SK-N-SH (cell line): ENCODE measurements at regions not wholly inside any gene's neighbourhood (a gene's known extent, or its start where the extent isn't known, plus 50 kb on each side); places are given as distances from the start of the nearest gene placed in this dataset.

Source experiments
- CTCF ChIA-PET: fragments of 300-600, 350-600 bp; formaldehyde crosslinking; extraction: SDS; loops from one replicate; lab custom pipeline; 2021; lab: Yijun Ruan, JAX
- POLR2A ChIA-PET: fragments of 350-600 bp; sonication (Branson Sonifier 250); formaldehyde crosslinking; extraction: SDS; loops from one replicate; lab custom pipeline; 2020; ENCODE audit warnings: antibody characterized with exemption, inconsistent platforms; lab: Yijun Ruan, JAX
- DNase-seq: peaks from one replicate; pipeline ENCODE4 v3.0.0; 2012
- H2AFZ ChIP-seq: fragments of 200-600 bp; sonication (generic); 2 replicates; pipeline ENCODE4 v1.8.1; 2016; ENCODE audit warnings: antibody characterized with exemption, mild to moderate bottlenecking, low read depth
- H3F3A ChIP-seq: fragments of 200-600 bp; sonication (generic); replicated peaks from 2 replicates; pipeline ENCODE3; 2016; ENCODE audit warnings: antibody characterized with exemption, mild to moderate bottlenecking; ENCODE audit not compliant: insufficient read depth
- H3K27ac ChIP-seq, 2 experiments: fragments of 200-500 bp in 1 of 2; fragments of 200-600 bp in 1 of 2; sonication (Bioruptor generic) in 1 of 2; sonication (generic), shearing (Covaris generic) in 1 of 2; 2 replicates each; pipeline versions ENCODE4 v1.5.1 to v1.6.1; 2014 to 2016; ENCODE audit warnings: low read depth in 2 of 2, inconsistent platforms in 1 of 2, low read length in 1 of 2, mild to moderate bottlenecking in 1 of 2, mixed read lengths in 1 of 2
- H3K27me3 ChIP-seq: fragments of 200-600 bp; sonication (generic), shearing (Covaris generic); 2 replicates; pipeline ENCODE4 v1.6.1; 2016; ENCODE audit warnings: mixed run types; ENCODE audit not compliant: insufficient read depth
- H3K36me3 ChIP-seq, 2 experiments: fragments of 200-500 bp in 1 of 2; fragments of 200-600 bp in 1 of 2; sonication (Bioruptor generic) in 1 of 2; sonication (generic) in 1 of 2; replicated peaks in 1 of 2; 2 replicates each; pipeline versions ENCODE3 to v1.5.1; 2014 to 2016; ENCODE audit warnings: low read length in 1 of 2, mild to moderate bottlenecking in 1 of 2; ENCODE audit not compliant: insufficient read depth in 2 of 2, control insufficient read depth in 1 of 2
- H3K4me1 ChIP-seq, 2 experiments: fragments of 200-500 bp in 1 of 2; fragments of 200-600 bp in 1 of 2; sonication (Bioruptor generic) in 1 of 2; sonication (generic), shearing (Covaris generic) in 1 of 2; 2 replicates each; pipeline versions ENCODE4 v1.5.1 to v1.6.1; 2014 to 2016; ENCODE audit warnings: low read depth in 1 of 2, low read length in 1 of 2, mixed run types in 1 of 2; ENCODE audit not compliant: insufficient read depth in 2 of 2, control insufficient read depth in 1 of 2
- H3K4me2 ChIP-seq: fragments of 200-600 bp; sonication (generic), shearing (Covaris generic); 2 replicates; pipeline ENCODE4 v1.6.1; 2017; ENCODE audit warnings: mixed run types
- H3K4me3 ChIP-seq, 2 experiments: fragments of 200-500 bp in 1 of 2; fragments of 200-600 bp in 1 of 2; sonication (Bioruptor generic) in 1 of 2; sonication (generic), shearing (Covaris generic) in 1 of 2; 2 replicates each; pipeline versions ENCODE4 v1.5.1 to v1.8.1; 2014 to 2016; ENCODE audit warnings: low read depth in 2 of 2, inconsistent platforms in 1 of 2, low read length in 1 of 2, mild to moderate bottlenecking in 1 of 2, mixed read lengths in 1 of 2, moderate library complexity in 1 of 2
- H3K79me2 ChIP-seq: fragments of 200-600 bp; sonication (generic); 2 replicates; pipeline ENCODE4 v1.8.1; 2017; ENCODE audit warnings: mild to moderate bottlenecking; ENCODE audit not compliant: insufficient read depth
- H3K9ac ChIP-seq: fragments of 200-600 bp; sonication (generic); 2 replicates; pipeline ENCODE4 v1.6.1; 2017; ENCODE audit warnings: mixed run types
- H3K9me2 ChIP-seq: fragments of 200-600 bp; sonication (generic); 2 replicates; pipeline ENCODE4 v1.6.1; 2017; ENCODE audit warnings: mixed run types
- H3K9me3 ChIP-seq: fragments of 200-600 bp; sonication (generic); 2 replicates; pipeline ENCODE4 v1.6.1; 2017; ENCODE audit warnings: mixed run types, mild to moderate bottlenecking, moderate library complexity
- H4K20me1 ChIP-seq: fragments of 200-600 bp; sonication (generic); 2 replicates; pipeline ENCODE4 v1.6.1; 2017; ENCODE audit warnings: mild to moderate bottlenecking, mixed run types; ENCODE audit not compliant: insufficient read depth
- CHD2 ChIP-seq: fragments of 150-350 bp; IDR thresholded peaks from 2 replicates; pipeline ENCODE4 v1.6.1; 2018; ENCODE audit warnings: low read length; ENCODE audit not compliant: partially characterized antibody
- CTCF ChIP-seq: fragments of 200-600 bp; sonication (generic); IDR thresholded peaks from 2 replicates; pipeline ENCODE4 v1.6.1; 2017; ENCODE audit warnings: antibody characterized with exemption, mild to moderate bottlenecking, moderate library complexity
- ELF1 ChIP-seq: IDR thresholded peaks from 2 replicates; pipeline ENCODE4 v1.4.0; 2012
- FOSL2 ChIP-seq: IDR thresholded peaks from 2 replicates; pipeline ENCODE4 v1.4.0; 2012; ENCODE audit warnings: low read depth, mild to moderate bottlenecking, moderate library complexity, borderline replicate concordance
- MAX ChIP-seq: IDR thresholded peaks from 2 replicates; pipeline ENCODE4 v1.4.0; 2012; ENCODE audit warnings: low read depth
- RCOR1 ChIP-seq: fragments of 150-350 bp; IDR thresholded peaks from 2 replicates; pipeline ENCODE4 v1.6.1; 2017; ENCODE audit warnings: antibody characterized with exemption, low read length
- REST ChIP-seq: IDR thresholded peaks from 2 replicates; pipeline ENCODE4 v1.6.1; 2012; ENCODE audit warnings: mild to moderate bottlenecking, low read depth, low read length, moderate library complexity
- SIN3A ChIP-seq: IDR thresholded peaks from 2 replicates; pipeline ENCODE4 v1.6.1; 2012; ENCODE audit warnings: low read depth, mild to moderate bottlenecking, low read length, moderate library complexity, borderline replicate concordance
- TCF12 ChIP-seq: IDR thresholded peaks from 2 replicates; pipeline ENCODE4 v1.4.0; 2012
- TEAD4 ChIP-seq: IDR thresholded peaks from 2 replicates; pipeline ENCODE4 v1.4.0; 2012; ENCODE audit warnings: mild to moderate bottlenecking, borderline replicate concordance; ENCODE audit not compliant: insufficient read depth
- USF2 ChIP-seq: fragments of 150-350 bp; IDR thresholded peaks from 2 replicates; pipeline ENCODE4 v1.6.1; 2017; ENCODE audit warnings: antibody characterized with exemption, low read length, low read depth, borderline replicate concordance
- YY1 ChIP-seq: IDR thresholded peaks from 2 replicates; pipeline ENCODE4 v1.4.0; 2012; ENCODE audit warnings: low read depth, mild to moderate bottlenecking
- WGBS: methylation state at CpG from one replicate; pipeline ENCODE4 v1.1.6; 2017; ENCODE audit warnings: low lambda C conversion rate; 5-methylcytosine and 5-hydroxymethylcytosine counted together

GRCh38 chr13:89790696-89791095 lies 1556.8 kb upstream of the MIR17HG start (continued):
- TF ChIP-seq REST (no peak), ELF1 (no peak), MAX (no peak), SIN3A (no peak), RCOR1 (no peak)
- TF ChIP-seq, all 33 proteins: peak for 0

- Histone ChIP-seq H3K79me2 (no peaks in the 10 kb centered on the region), H3K36me3 (no peaks in the 10 kb centered on the region), H2AFZ (no peak overlapping the region), H3K9me2 (no peaks in the 10 kb centered on the region), H3F3A (no peaks in the 10 kb centered on the region), H3K27me3 (no peaks in the 10 kb centered on the region), H3K4me2 (no peak overlapping the region), H3K9me3 (no peaks in the 10 kb centered on the region; the same call in 1 of the 2 replicates), H4K20me1 (no peaks in the 10 kb centered on the region), H3K9ac (no peak overlapping the region), H3K4me3 (no peak overlapping the region), H3K4me1 (no peaks in the 10 kb centered on the region), H3K27ac (no peak overlapping the region)
- POLR2A ChIA-PET: no interaction called here
- CTCF ChIA-PET: interaction anchor here (0.9 to 1.0 kb wide), 2 partner anchors 10 to 16 kb away, joined by 3 read pairs; no protein-coding TSS in a partner anchor
- no peak for DNase-seq
- WGBS: 58% methylated on average over 2 of the region's 2 CpGs
- TF ChIP-seq REST (no peak), CTCF (no peak), TCF12 (no peak), CHD2 (no peak), USF2 (no peak), FOSL2 (no peak), TEAD4 (no peak), YY1 (no peak), ELF1 (no peak)
- TF ChIP-seq, all 33 proteins: peak for 0
These were observed 1555.4 kb upstream of the MIR17HG start for GRCh38 chr13:89791971-89792630.
